ENCODE measurements at regions not wholly inside any gene's neighbourhood (a gene's known extent, or its start where the extent isn't known, plus 50 kb on each side); places are given as distances from the start of the nearest gene placed in this dataset.

- no peak for DNase-seq
Observed at GRCh38 chr15:37165395-37165794, 65.0 kb upstream of the MEIS2 start.

DNA sequence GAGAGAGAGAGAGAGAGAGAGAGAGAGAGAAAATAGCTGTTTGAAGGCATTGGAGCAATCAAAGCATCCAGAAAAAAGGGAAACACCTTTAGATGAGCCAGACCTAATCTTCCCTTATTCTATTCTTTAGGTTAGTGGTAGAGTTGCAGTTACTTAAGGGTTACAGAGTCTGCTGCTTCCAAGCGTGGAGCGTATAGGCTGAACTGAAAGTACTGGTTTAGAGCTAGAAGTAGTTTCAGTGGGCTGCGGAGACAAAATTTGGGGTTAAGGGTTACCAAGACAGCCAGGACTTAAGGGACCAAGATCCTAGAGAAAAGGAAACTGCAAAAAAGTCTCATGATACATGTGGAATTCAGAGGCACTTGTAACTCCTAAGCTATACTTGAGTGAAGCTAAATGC is 66.1 kb upstream of the MEIS2 start:
- DNase-seq, result no peak

DNA sequence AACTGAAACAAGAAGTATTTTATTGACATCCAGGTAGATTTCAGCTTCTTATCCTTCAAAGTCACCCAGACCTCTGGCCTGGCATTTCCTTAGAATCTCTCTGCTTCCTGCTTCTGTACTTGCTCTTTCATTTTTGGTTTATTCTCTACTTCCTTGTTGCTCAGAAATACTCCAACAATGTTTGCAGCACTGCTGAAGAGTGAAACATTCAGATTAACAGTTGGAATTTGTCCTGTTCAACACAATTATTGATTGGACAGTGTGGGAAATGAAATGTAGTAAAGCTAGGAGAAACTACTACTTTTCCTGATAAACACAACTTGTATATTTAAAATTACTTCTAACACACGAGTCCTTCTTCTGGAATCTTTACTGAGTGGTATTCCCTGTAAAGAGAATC is 81.0 kb upstream of the MEIS2 start:
- DNase-seq, result no peak

GRCh38 chr15:37199545-37199944 is 99.2 kb upstream of the MEIS2 start:
- DNase-seq, result no peak

DNA sequence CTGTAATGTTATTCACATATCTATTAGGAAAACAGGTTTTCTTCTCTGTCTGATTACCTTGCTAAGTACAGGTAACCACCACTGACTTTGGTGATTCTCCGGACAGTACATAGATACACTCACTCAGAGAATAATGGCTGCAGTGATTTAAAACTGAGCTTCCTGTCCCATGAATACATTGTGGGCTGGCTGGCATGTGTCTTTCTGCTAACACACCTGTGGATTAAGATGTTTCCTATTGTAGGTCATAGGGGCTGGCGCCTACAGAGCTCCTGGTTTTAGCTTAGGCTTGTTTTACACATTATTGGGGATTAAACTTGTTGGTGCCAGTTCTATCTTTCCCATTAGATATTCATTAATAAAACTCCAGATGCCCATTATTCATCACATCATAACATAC is 102.7 kb upstream of the MEIS2 start:
- no peak for DNase-seq

DNA sequence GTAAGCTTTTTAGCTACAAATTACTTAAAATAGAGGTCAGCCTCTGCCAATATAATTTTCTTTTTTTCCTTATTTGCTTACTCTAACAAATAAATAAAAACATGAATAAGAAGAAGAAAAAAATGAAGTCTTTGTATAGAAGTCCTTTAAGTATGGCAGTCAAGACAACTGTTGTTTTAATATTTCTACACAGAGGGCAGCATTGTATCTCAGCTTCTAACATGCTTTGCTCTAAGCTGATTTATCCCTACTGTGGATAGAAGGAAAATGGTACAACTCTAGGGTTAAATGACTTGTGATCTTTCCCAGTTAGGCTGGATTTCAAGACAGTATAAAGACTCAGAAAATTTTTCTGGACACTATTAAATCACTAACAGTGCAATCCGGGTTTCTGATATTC is 104.3 kb upstream of the MEIS2 start:
- peak in 1 of 2 experiments; percentile 20 for DNase-seq

- no peak for DNase-seq
Observed at GRCh38 chr15:37206690-37207089, 106.3 kb upstream of the MEIS2 start.

DNA sequence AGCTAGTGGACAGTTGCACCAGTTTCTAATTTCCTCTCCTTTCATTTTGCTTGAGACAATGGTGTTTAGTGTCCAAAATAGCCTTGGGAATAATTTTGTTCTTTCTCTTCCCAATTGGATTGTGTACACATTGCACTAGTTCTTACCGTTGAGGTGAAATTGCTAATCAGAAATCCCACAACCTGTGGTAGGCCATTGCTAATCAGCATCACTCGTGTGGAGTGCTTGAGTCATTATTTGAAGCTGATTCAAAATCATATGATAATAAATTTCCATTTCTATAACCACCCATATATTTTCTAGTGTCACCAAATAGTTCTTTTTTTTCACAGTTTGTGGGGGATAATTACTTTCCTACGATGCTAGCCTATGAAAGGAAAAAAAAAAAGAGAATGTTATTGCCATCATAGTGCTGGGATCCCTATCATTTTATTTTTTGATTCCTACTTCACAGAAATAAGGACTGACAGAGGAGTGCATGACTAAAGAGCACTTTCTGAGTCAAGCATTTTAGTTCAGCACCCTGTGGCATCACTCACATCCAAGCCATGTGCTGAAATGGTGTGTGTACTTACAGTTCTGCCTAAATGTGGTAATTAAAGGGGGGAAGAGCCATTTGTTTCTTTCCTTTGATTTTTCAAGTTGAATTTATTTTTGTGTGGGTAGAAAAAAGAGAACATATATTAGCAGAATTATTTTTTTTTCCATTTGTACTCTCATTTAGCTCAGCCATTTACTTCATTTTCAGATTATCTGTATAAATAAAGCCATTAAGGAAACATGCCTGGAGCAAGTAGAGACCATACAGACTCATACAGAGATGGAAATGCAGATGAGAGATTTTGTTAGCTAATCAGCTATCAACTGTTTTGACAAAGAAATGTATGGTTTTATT is 108.0 kb upstream of the MEIS2 start:
- no peak for DNase-seq

DNA sequence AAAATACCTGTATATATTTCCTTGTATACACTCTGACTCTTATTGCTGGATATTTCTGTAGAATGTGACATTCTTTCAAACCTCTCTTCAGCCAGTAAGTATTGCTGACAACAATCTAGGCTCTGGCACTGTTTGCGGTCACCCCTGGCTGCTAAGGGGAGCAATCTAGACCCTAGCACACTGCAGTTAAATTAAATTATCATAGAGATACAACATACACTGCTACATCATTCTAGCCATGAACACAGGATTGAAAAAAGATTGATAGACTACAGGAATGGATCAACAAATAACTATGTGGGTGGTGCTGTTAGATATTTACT is 108.7 kb upstream of the MEIS2 start:
- no peak for DNase-seq

DNA sequence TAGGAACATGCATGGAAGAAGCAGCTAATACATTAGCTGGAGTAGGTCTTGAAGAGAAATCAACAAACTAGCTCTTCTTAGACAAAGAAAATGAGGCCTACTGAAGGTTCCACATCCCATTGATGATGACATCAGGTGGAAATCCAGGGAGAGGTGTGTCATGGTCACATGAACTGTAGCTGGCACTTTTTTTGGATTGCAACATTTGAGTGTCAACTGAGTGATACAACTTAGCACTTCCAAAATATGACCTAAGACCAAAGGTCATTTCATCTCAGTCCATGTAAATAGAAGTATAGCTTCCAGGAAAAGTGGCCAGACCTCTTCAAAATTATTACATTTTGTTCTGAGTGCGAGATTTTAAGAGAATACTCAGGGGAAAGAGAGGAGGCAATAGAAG is 117.2 kb upstream of the MEIS2 start:
- DNase-seq, result no peak

- DNase-seq, result no peak
Observed at GRCh38 chr15:37218351-37218916, 118.1 kb upstream of the MEIS2 start.

DNA sequence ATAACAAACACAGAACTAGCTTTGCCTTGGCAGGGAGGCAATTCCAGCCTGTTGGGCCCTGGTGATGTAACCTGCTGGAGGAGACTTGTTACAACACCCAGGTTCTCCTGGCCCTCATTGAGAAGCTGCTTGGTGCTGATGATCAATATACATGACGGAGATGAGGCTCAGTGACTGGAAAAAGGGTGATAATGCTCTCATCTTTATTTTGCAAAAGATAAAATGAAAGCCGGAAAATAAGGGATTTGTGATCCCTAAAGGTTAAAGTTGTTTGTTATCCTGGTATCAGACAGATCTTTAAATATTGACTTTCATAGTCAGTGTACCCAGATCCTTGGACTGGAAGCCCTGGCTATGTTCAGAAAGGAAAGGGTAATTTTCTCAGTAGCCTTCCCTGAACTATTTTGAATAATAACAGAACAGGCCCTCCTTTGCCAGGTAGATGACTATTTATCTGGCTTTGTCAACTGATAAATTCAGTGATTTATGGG is 118.9 kb upstream of the MEIS2 start:
- no peak for DNase-seq

DNA sequence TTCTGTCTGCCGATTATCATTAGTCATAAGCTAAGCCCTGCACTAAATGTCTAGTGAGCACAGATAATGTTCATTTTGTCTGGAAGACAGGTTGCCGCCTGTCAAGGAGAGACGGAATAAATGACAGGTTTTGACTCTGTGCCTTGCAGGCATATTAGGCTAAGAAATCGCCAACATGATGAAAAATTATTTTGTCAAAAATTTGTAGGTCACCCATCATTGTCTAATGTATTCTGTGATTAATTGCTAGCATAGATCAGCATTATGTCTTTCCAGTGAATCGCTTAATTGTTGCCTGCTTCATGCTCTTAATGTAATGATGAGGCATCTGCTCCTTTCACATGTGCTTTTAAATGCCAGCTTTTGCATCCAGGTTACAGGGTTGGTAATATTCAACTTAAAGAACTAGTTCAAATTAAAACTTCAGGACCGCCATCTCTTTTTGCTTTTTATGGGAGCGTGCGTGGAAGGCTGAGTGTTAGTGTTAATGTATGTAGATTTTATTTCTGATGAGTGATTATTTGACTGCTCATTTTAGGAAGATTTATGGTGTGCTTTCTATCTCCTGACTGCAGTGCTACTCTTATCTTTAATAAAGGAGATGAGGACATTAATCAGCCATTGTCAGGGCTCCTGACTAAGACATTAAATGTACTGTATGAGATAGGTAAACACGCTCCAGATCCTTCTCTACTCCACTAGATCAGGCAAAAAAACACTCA is 120.8 kb upstream of the MEIS2 start:
- peak; percentile 10 to 25 for DNase-seq

DNA sequence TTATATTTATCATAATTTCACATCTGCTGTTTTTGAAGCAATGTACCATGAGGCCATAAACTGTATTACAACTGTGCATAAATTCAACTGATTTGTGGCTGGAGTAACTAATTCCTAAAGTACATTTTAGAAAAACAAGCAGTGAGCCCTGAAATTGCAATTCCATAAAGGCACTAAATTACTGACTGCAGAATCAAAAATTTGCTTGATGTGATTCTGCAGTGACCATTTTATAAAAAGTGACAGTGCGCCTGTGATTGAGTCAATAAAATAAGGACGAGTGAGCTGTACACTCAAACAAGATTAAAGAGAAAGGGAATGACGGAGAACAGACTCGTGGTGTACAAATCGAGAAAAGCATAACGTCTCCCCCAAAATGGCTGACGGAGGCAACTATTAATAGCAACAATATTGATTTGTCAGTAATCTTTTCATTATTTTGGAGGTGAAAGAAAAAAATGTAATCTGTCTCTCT is 121.4 kb upstream of the MEIS2 start:
- DNase-seq, result no peak

- no peak for DNase-seq
Observed at GRCh38 chr15:37223089-37223488, 122.7 kb upstream of the MEIS2 start.

DNA sequence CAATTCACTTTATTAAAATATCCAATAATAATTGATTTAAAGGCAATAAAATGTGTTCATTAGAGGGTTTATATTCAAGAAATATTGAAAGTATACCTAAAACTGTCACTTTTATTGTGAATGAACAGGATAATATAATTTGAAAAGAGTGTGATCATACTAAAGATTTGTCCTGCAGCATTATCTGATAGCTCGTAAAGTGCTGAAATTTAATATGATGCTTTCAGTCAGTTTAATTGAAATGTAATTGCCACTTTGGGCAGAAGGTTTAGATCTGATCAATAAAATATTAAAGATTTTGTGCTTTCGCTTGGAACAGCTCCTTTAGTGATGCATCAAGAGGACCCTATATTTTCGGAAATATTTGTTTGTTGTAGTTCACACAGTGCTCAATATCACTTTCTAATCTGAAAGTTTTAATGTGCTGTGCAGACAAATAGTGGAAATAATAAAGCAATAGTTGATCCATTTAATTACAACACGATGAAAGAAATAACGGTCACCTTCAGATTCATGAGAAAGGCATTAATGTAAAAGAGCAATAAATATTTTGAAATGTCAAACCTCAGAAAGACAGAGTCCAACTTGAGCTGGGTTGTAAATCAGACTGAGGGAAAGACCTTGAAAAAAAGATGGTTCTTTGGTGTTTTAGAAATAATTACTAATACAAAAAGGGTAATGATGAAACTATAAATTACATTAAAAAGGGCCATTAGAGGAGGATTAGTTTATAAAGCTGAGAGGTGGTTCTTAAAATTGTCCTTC is 129.7 kb upstream of the MEIS2 start:
- no peak for DNase-seq

- DNase-seq, result no peak
Observed at GRCh38 chr15:37245358-37245757, 145.0 kb upstream of the MEIS2 start.

DNA sequence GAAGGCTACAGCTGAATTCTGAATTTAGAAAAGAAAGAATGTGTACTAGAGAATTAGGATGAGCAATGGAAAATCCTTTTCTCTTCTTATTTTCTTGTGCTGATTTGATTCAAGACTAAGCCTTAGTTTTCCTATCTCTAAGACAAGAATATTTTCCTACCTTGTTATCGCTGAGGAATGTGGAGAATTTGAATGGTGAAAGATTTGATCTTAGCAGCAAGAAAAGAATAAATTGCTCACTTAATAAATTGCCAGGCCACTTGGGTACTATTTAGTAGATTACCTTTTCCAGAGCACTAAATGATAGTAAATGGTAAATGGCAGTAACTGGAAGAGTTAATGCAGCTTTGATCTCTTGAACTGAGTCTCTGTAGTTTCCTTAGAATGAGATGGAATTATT is 145.7 kb upstream of the MEIS2 start:
- DNase-seq, result no peak

- DNase-seq, result no peak
Observed at GRCh38 chr15:37246856-37247255, 146.5 kb upstream of the MEIS2 start.

DNA sequence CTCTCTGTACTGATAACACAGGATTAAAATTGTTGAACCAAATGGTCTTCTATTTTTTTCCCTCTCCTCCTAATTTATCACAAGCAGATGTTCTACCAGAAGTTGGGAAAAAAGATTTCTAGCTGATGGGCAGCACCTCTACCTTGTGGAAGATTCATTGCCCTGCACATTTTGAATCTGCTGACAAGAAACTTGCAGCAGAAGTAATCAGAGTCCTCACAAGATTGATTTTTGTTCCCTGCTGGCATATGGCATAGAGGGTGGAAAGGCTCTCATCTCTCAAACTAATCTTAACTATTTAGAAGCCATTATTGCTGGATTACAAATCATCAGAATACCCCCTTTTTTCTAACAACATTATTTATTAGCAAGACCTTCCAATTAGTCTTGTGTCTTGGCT is 148.9 kb upstream of the MEIS2 start:
- DNase-seq, result no peak

GRCh38 chr15:37252530-37252929 is 152.2 kb upstream of the MEIS2 start:
- no peak for DNase-seq

GRCh38 chr15:37253877-37254276 is 153.5 kb upstream of the MEIS2 start:
- no peak for DNase-seq

- DNase-seq, result no peak
Observed at GRCh38 chr15:37260255-37260654, 159.9 kb upstream of the MEIS2 start.

Data from NCI-H526 (cell line).